NCI-H2107 (cell line): ENCODE measurements at regions not wholly inside any gene's neighbourhood (a gene's known extent, or its start where the extent isn't known, plus 50 kb on each side); places are given as distances from the start of the nearest gene placed in this dataset.

ENCODE experiments used
- DNase-seq: peaks from one replicate; lab custom pipeline; 2025; lab: John Stamatoyannopoulos, UW

- DNase-seq, result no peak
These were observed 81.2 kb upstream of the APC start for GRCh38 chr5:112656451-112656850.

- DNase-seq, result no peak
These were observed 79.9 kb upstream of the APC start for GRCh38 chr5:112657804-112658203.

- no peak for DNase-seq
These were observed 77.3 kb upstream of the APC start for GRCh38 chr5:112660359-112660758.

- DNase-seq, result no peak
These were observed 74.5 kb upstream of the APC start for GRCh38 chr5:112663146-112663545.

- no peak for DNase-seq
These were observed 69.7 kb upstream of the APC start for GRCh38 chr5:112668016-112668415.

GRCh38 chr5:112668911-112669310 lies 68.8 kb upstream of the APC start:
- DNase-seq, result no peak

GRCh38 chr5:112669328-112669963 lies 68.2 kb upstream of the APC start:
- DNase-seq, result no peak

GRCh38 chr5:112671687-112672086 lies 66.0 kb upstream of the APC start:
- no peak for DNase-seq

GRCh38 chr5:112681481-112681908 lies 56.2 kb upstream of the APC start:
- no peak for DNase-seq

- DNase-seq, result no peak
These were observed 55.0 kb upstream of the APC start for GRCh38 chr5:112682621-112683061.

GRCh38 chr5:112684121-112684520 lies 53.6 kb upstream of the APC start:
- no peak for DNase-seq

GRCh38 chr5:112684737-112685136 lies 52.9 kb upstream of the APC start:
- no peak for DNase-seq

GRCh38 chr5:112685386-112685785 lies 52.3 kb upstream of the APC start:
- no peak for DNase-seq

GRCh38 chr5:112685931-112686330 lies 51.8 kb upstream of the APC start:
- no peak for DNase-seq

- no peak for DNase-seq
These were observed 51.0 kb upstream of the APC start for GRCh38 chr5:112686675-112687074.

GRCh38 chr5:112687306-112687705 lies 50.4 kb upstream of the APC start:
- DNase-seq, result no peak
